Stomach (tissue), 4 donors: ENCODE measurements at regions not wholly inside any gene's neighbourhood (a gene's known extent, or its start where the extent isn't known, plus 50 kb on each side); places are given as distances from the start of the nearest gene placed in this dataset.

ENCODE experiments used
- POLR2A ChIP-seq, 4 donors: fragments of 450-650 bp; IDR thresholded peaks; one replicate each; pipeline ENCODE4 v1.6.1; 2016; ENCODE audit warnings: antibody characterized with exemption in 4 of 4, control low read depth in 2 of 4, mild to moderate bottlenecking in 1 of 4, moderate library complexity in 1 of 4
- POLR2AphosphoS5 ChIP-seq, 3 donors: sonication (generic); formaldehyde crosslinking; IDR thresholded peaks; one replicate each; pipeline ENCODE4 v1.6.1; 2016; ENCODE audit warnings: antibody characterized with exemption in 3 of 3
- TF ChIP-seq, protein P1 (sequence below), 7 experiments: fragments of 450-650 bp in 4 of 7; fragments of 200-600 bp in 3 of 7; sonication (generic) in 3 of 7; IDR thresholded peaks; one replicate each; pipeline ENCODE4 v1.5.1; 2016 to 2019; ENCODE audit warnings: antibody characterized with exemption in 7 of 7, control low read depth in 2 of 7, mild to moderate bottlenecking in 1 of 7

DNA sequence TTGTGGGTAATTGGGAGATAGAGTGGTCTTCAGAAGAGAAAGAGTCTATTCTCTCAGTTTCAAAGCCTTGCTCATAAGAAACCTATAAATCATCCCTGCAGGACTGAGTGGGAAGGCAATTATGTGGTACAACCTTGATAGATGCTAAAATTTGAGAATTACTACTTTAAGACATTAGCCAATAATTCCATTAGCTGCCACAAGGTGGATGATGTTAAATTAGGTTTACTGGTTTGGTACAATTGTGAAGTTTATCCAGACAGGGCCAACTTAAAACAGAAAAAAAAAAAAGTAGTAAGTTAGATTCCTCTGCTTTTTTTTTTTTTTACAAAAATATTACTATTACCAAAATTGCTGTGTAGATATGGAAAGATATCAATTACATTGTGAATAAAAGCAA is 73.2 kb upstream of the AMOT start:
- TF ChIP-seq, protein P1, sequence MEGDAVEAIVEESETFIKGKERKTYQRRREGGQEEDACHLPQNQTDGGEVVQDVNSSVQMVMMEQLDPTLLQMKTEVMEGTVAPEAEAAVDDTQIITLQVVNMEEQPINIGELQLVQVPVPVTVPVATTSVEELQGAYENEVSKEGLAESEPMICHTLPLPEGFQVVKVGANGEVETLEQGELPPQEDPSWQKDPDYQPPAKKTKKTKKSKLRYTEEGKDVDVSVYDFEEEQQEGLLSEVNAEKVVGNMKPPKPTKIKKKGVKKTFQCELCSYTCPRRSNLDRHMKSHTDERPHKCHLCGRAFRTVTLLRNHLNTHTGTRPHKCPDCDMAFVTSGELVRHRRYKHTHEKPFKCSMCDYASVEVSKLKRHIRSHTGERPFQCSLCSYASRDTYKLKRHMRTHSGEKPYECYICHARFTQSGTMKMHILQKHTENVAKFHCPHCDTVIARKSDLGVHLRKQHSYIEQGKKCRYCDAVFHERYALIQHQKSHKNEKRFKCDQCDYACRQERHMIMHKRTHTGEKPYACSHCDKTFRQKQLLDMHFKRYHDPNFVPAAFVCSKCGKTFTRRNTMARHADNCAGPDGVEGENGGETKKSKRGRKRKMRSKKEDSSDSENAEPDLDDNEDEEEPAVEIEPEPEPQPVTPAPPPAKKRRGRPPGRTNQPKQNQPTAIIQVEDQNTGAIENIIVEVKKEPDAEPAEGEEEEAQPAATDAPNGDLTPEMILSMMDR (IDR thresholded peaks at IDR 0.05) = no peak
- no peak for TF ChIP-seq POLR2AphosphoS5 (IDR thresholded peaks at IDR 0.05)
- no peak for TF ChIP-seq POLR2A (IDR thresholded peaks at IDR 0.05)
